GM23338 (cell line): ENCODE measurements at regions not wholly inside any gene's neighbourhood (a gene's known extent, or its start where the extent isn't known, plus 50 kb on each side); places are given as distances from the start of the nearest gene placed in this dataset.

Experiments
- CREB1 ChIP-seq: fragments of 250-450 bp; sonication (Bioruptor Pico); IDR thresholded peaks from 2 replicates; pipeline ENCODE4 v1.5.0; 2020; ENCODE audit warnings: low read depth, mild to moderate bottlenecking, moderate library complexity
- EZH2 ChIP-seq: fragments of 200-600 bp; sonication (generic); IDR thresholded peaks from one replicate; pipeline ENCODE4 v1.8.0; 2017; ENCODE audit warnings: antibody characterized with exemption, mild to moderate bottlenecking, low read depth; ENCODE audit not compliant: unreplicated experiment
- EZH2phosphoT487 ChIP-seq: fragments of 200-600 bp; sonication (generic); IDR thresholded peaks from one replicate; pipeline ENCODE4 v1.8.1; 2018; ENCODE audit warnings: antibody characterized with exemption; ENCODE audit not compliant: unreplicated experiment
- JUNB ChIP-seq: IDR thresholded peaks from one replicate; pipeline ENCODE4 v1.6.1; 2016; ENCODE audit warnings: antibody characterized with exemption; ENCODE audit not compliant: unreplicated experiment
- POLR2AphosphoS5 ChIP-seq: IDR thresholded peaks from 2 replicates; pipeline ENCODE4 v1.6.1; 2016; ENCODE audit warnings: antibody characterized with exemption, low read depth
- REST ChIP-seq: IDR thresholded peaks from one replicate; pipeline ENCODE4 v1.6.1; 2018; ENCODE audit warnings: antibody characterized with exemption; ENCODE audit not compliant: unreplicated experiment
- TF ChIP-seq, protein P1 (sequence below), 2 experiments: fragments of 200-600 bp in 1 of 2; sonication (generic) in 1 of 2; conservative IDR thresholded peaks; 2 replicates each; pipeline versions ENCODE4 v1.5.1 to v1.6.1; 2016 to 2017; ENCODE audit warnings: antibody characterized with exemption in 2 of 2, low read depth in 2 of 2, mild to moderate bottlenecking in 2 of 2, moderate library complexity in 1 of 2

DNA sequence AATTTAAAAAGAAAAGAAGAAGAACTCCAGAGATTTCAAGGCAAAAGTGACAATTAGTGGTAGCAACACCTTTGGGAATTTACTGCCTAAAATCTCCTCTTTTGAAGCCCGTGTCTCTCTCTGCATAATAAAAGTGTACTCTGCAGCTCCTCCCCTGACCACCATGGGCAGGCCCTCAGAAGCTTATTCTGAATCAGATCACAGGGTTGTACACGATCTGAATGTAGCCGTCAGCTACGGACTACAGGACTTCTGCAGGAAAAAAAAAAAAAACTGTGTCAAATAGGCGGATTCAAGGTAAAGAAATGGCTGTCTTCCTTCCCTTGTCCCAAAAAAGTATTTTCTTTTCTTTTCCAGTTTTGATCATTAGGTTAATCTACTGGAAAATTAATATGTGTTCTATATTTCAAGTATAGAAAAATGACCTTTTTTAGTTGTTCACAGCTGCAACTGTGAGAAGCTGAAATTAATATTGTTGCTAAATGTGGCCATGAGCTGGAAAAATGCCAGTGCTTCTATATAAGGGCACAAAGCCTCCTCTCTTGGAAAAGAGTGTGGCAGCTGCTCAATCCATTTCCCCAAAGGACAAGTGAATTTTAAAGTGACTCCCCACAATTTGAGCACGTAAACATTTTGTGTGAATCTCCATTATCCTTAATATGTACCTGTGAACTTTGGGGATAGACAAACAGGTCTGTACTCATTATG is 397.4 kb downstream of the C6orf118 start:
- TF ChIP-seq, protein P1, sequence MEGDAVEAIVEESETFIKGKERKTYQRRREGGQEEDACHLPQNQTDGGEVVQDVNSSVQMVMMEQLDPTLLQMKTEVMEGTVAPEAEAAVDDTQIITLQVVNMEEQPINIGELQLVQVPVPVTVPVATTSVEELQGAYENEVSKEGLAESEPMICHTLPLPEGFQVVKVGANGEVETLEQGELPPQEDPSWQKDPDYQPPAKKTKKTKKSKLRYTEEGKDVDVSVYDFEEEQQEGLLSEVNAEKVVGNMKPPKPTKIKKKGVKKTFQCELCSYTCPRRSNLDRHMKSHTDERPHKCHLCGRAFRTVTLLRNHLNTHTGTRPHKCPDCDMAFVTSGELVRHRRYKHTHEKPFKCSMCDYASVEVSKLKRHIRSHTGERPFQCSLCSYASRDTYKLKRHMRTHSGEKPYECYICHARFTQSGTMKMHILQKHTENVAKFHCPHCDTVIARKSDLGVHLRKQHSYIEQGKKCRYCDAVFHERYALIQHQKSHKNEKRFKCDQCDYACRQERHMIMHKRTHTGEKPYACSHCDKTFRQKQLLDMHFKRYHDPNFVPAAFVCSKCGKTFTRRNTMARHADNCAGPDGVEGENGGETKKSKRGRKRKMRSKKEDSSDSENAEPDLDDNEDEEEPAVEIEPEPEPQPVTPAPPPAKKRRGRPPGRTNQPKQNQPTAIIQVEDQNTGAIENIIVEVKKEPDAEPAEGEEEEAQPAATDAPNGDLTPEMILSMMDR (conservative IDR thresholded peaks at IDR 0.05; ENCODE audit: low read depth in 2 of 2), result no peak
- TF ChIP-seq POLR2AphosphoS5 (no peak), EZH2phosphoT487 (no peak), EZH2 (no peak), REST (no peak), CREB1 (CRISPR knock-in tag) (no peak), JUNB (no peak)
